NCI-H1417 treated with DMSO at 0.1 percent for 48 hours (cell line): ENCODE measurements at regions not wholly inside any gene's neighbourhood (a gene's known extent, or its start where the extent isn't known, plus 50 kb on each side); places are given as distances from the start of the nearest gene placed in this dataset.

Experiments
- DNase-seq: peaks from one replicate; lab custom pipeline; 2025; lab: John Stamatoyannopoulos, UW

- DNase-seq, result no peak
Measured at GRCh38 chr14:80146941-80147340, 64.4 kb downstream of the DIO2 start.

GRCh38 chr14:80136358-80136757, 74.9 kb downstream of the DIO2 start:
- DNase-seq, result no peak

- DNase-seq, result no peak
Measured at GRCh38 chr14:80135305-80136088, 75.8 kb downstream of the DIO2 start.

GRCh38 chr14:80134321-80134720, 77.0 kb downstream of the DIO2 start:
- DNase-seq, result no peak

- no peak for DNase-seq
Measured at GRCh38 chr14:80133457-80133856, 77.8 kb downstream of the DIO2 start.

- no peak for DNase-seq
Measured at GRCh38 chr14:80127466-80127865, 83.8 kb downstream of the DIO2 start.

GRCh38 chr14:80124794-80125193, 86.5 kb downstream of the DIO2 start:
- DNase-seq, result no peak

- DNase-seq, result peak; percentile 45
Measured at GRCh38 chr14:80117876-80118275, 93.4 kb downstream of the DIO2 start.

GRCh38 chr14:80116157-80116556, 95.1 kb downstream of the DIO2 start:
- DNase-seq, result no peak

- DNase-seq, result no peak
Measured at GRCh38 chr14:80110721-80111120, 100.6 kb downstream of the DIO2 start.

- no peak for DNase-seq
Measured at GRCh38 chr14:80109055-80109454, 102.2 kb downstream of the DIO2 start.

- DNase-seq, result no peak
Measured at GRCh38 chr14:80108430-80108829, 102.9 kb downstream of the DIO2 start.

- DNase-seq, result no peak
Measured at GRCh38 chr14:80105488-80105994, 105.8 kb downstream of the DIO2 start.

- no peak for DNase-seq
Measured at GRCh38 chr14:80101835-80102234, 109.5 kb downstream of the DIO2 start.

- DNase-seq, result no peak
Measured at GRCh38 chr14:80100681-80101080, 110.6 kb downstream of the DIO2 start.

- DNase-seq, result no peak
Measured at GRCh38 chr14:80095623-80096022, 115.7 kb downstream of the DIO2 start.

GRCh38 chr14:80087411-80087810, 123.9 kb downstream of the DIO2 start:
- DNase-seq, result no peak

GRCh38 chr14:80084196-80084595, 127.1 kb downstream of the DIO2 start:
- no peak for DNase-seq

- DNase-seq, result no peak
Measured at GRCh38 chr14:80080601-80081000, 130.7 kb downstream of the DIO2 start.

- no peak for DNase-seq
Measured at GRCh38 chr14:80078501-80078900, 132.8 kb downstream of the DIO2 start.

- no peak for DNase-seq
Measured at GRCh38 chr14:80077262-80077661, 134.0 kb downstream of the DIO2 start.

GRCh38 chr14:80074900-80075574, 136.3 kb downstream of the DIO2 start:
- no peak for DNase-seq

GRCh38 chr14:80059041-80059440, 152.3 kb downstream of the DIO2 start:
- no peak for DNase-seq

GRCh38 chr14:80056497-80056801, 154.9 kb downstream of the DIO2 start:
- DNase-seq, result no peak
